MCF 10A (cell line): ENCODE measurements at regions not wholly inside any gene's neighbourhood (a gene's known extent, or its start where the extent isn't known, plus 50 kb on each side); places are given as distances from the start of the nearest gene placed in this dataset.
"Not testable (repeated sequence)": the region's sequence is repeated elsewhere in the genome, so short reads cannot be mapped to it uniquely, and the experiment has no call there.

ENCODE experiments used
- BruUV-seq: library from RNA; stranded (reverse); fragments of 400-500 nt; replicated peaks from 2 replicates; lab custom pipeline; 2021; lab: Mats Ljungman, UMichigan
- CTCF ChIA-PET: fragments of 300-600 bp; sonication (Branson Sonifier 250); formaldehyde crosslinking; extraction: SDS; loops from one replicate; lab custom pipeline; 2021; ENCODE audit warnings: antibody characterized with exemption, inconsistent platforms; lab: Yijun Ruan, JAX
- POLR2A ChIA-PET: fragments of 300-600, 350-650 bp; sonication (Branson Sonifier 250); formaldehyde crosslinking; extraction: SDS; loops from one replicate; lab custom pipeline; 2020; ENCODE audit warnings: antibody characterized with exemption, inconsistent platforms; lab: Yijun Ruan, JAX
- DNase-seq: peaks from one replicate; pipeline ENCODE4 v3.0.0-alpha.2; 2018; ENCODE audit not compliant: unreplicated experiment
- H3K27ac Mint-ChIP-seq: one replicate; pipeline ENCODE4 v1.8.0; 2022; ENCODE audit warnings: mild to moderate bottlenecking, low read depth, mixed read lengths; ENCODE audit not compliant: unreplicated experiment
- H3K27me3 Mint-ChIP-seq: one replicate; pipeline ENCODE4 v1.8.0; 2022; ENCODE audit warnings: mixed read lengths; ENCODE audit not compliant: insufficient read depth, unreplicated experiment
- H3K36me3 Mint-ChIP-seq: one replicate; pipeline ENCODE4 v1.8.0; 2022; ENCODE audit warnings: mild to moderate bottlenecking, moderate library complexity, mixed read lengths; ENCODE audit not compliant: insufficient read depth, unreplicated experiment
- H3K4me1 Mint-ChIP-seq: one replicate; pipeline ENCODE4 v1.8.0; 2022; ENCODE audit warnings: mixed read lengths; ENCODE audit not compliant: insufficient read depth, unreplicated experiment
- H3K4me3 Mint-ChIP-seq: one replicate; pipeline ENCODE4 v1.8.0; 2022; ENCODE audit warnings: mild to moderate bottlenecking, moderate library complexity, mixed read lengths; ENCODE audit not compliant: unreplicated experiment
- H3K9me3 Mint-ChIP-seq: one replicate; pipeline ENCODE4 v1.8.0; 2022; ENCODE audit warnings: mixed read lengths; ENCODE audit not compliant: unreplicated experiment
- CTCF ChIP-seq: fragments of 200-600 bp; IDR thresholded peaks from one replicate; pipeline ENCODE4 v1.8.0; 2022; ENCODE audit warnings: antibody characterized with exemption, mild to moderate bottlenecking; ENCODE audit not compliant: unreplicated experiment
- intact Hi-C: fragments of 100-400 bp; cut with micrococcal nuclease; formaldehyde crosslinking; loops from 2 replicates; pipeline ENCODE4 v1.14.1; 2022

GRCh38 chr1:229908689-229909088, 158.3 kb upstream of the GALNT2 start:
- Mint-ChIP-seq H3K9me3 (no peaks in the 10 kb centered on the region), H3K36me3 (no peaks in the 10 kb centered on the region), H3K27me3 (peaks cover 45% of the 10 kb centered on the region), H3K4me3 (no peak overlapping the region), H3K27ac (no peak overlapping the region), H3K4me1 (no peaks in the 10 kb centered on the region)
- BruUV-seq, result no TSS peak
- ChIA-PET CTCF (interaction anchor here (0.5 to 1.5 kb wide), 3 partner anchors 10 to 35 kb away, joined by 3 to 5 read pairs (median 4); no protein-coding TSS in a partner anchor), POLR2A (interaction anchor here (1.0 kb wide), 1 partner anchor 235 kb away, joined by 3 read pairs; no protein-coding TSS in a partner anchor)
- TF ChIP-seq CTCF, result no peak
- no peak for DNase-seq
- intact Hi-C loops, result no loop called here

GRCh38 chr1:229913489-229913888, 153.5 kb upstream of the GALNT2 start:
- POLR2A ChIA-PET, result interaction anchor here (1.3 kb wide), 1 partner anchor 9 kb away, joined by 3 read pairs; no protein-coding TSS in a partner anchor
- Mint-ChIP-seq H3K4me1 (no peaks in the 10 kb centered on the region), H3K27me3 (peaks cover 10% of the 10 kb centered on the region), H3K36me3 (no peaks in the 10 kb centered on the region), H3K4me3 (no peak overlapping the region), H3K9me3 (no peaks in the 10 kb centered on the region), H3K27ac (no peak overlapping the region)
- CTCF ChIA-PET, result interaction anchor here (0.6 to 1.2 kb wide), 2 partner anchors 11 to 18 kb away, joined by 3 read pairs; no protein-coding TSS in a partner anchor
- TF ChIP-seq CTCF, result no peak
- BruUV-seq, result no TSS peak
- no peak for DNase-seq
- intact Hi-C loops, result no loop called here

DNA sequence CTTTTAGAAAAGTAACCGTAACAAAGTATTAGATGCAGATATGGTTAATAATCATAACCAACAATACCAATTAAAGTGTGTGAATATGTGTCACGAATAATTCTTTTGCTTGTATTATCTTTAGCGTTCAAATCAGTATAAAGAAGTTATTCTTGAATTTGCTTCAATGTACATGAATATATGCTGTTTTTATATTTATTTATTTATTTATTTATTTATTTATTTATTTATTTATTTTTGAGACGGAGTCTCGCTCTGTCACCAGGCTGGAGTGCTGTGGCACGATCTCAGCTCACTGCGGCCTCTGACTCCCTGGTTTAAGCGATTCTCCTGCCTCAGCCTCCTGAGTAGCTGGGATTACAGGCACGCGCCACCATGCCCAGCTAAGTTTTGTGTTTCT, 147.6 kb upstream of the GALNT2 start:
- intact Hi-C loops, H3K9me3 Mint-ChIP-seq, BruUV-seq, H3K4me3 Mint-ChIP-seq, H3K36me3 Mint-ChIP-seq, H3K27ac Mint-ChIP-seq, DNase-seq, H3K27me3 Mint-ChIP-seq, H3K4me1 Mint-ChIP-seq: not testable (repeated sequence)
- ChIA-PET CTCF (interaction anchor here (0.6 to 0.7 kb wide), 2 partner anchors 21 to 106 kb away, joined by 3 to 4 read pairs; no protein-coding TSS in a partner anchor), POLR2A (interaction anchor here (1.0 kb wide), 1 partner anchor 9 kb away, joined by 3 read pairs; no protein-coding TSS in a partner anchor)

DNA sequence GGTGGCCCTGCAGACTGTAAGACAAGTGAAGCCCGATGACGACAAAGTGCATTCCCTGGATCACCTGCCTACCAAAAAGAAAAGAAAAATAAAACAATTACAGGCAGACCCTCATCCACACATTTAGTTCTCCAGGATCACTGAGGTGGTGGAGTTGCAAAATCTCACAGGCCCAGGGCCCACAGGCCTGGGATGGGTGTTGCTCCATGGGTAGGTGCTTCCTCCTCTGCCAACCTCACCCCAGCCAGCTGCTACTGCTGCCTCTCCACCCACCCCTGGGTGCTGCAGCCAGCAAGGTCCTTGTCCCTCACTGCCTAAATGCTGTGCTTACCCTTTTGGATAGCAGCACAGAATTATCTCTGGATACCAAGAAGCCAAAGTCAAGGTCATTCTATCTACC, 146.4 kb upstream of the GALNT2 start:
- Mint-ChIP-seq H3K36me3 (no peaks in the 10 kb centered on the region), H3K4me1 (no peaks in the 10 kb centered on the region), H3K27me3 (peaks cover 13% of the 10 kb centered on the region), H3K9me3 (no peaks in the 10 kb centered on the region), H3K4me3 (no peak overlapping the region), H3K27ac (no peak overlapping the region)
- ChIA-PET POLR2A (interaction anchor here (0.7 to 1.0 kb wide), 2 partner anchors 10 to 18 kb away, joined by 3 to 7 read pairs; no protein-coding TSS in a partner anchor), CTCF (no interaction called here)
- intact Hi-C loops, result no loop called here
- no peak for DNase-seq
- TF ChIP-seq CTCF, result no peak
- BruUV-seq, result no TSS peak
